ENCODE measurements at regions not wholly inside any gene's neighbourhood (a gene's known extent, or its start where the extent isn't known, plus 50 kb on each side); places are given as distances from the start of the nearest gene placed in this dataset.
"Not testable (repeated sequence)": the region's sequence is repeated elsewhere in the genome, so short reads cannot be mapped to it uniquely, and the experiment has no call there.

DNA sequence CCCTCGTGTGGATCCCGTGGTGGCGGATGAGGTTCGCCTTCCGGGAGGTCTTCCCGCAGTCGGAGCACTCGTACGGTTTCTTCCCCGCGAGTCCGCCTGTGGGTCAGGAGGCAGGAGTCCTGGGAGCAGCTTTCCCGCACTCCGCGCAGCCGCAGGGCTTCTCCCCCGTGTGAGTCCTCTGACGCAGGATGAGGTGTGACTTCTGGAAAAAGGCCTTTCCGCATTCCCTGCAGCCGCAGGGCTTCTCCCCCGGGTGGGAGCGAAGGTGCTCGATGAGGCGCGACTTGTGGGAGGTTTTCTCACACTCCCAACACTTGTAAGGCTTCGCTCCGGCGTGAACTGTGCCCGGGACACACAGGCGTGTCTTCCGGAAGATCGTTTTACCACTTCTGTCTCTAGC is 68.8 kb upstream of the WIPI2 start:
- DNase-seq (ENCODE audit: low spot score), result not testable (repeated sequence)

DNA sequence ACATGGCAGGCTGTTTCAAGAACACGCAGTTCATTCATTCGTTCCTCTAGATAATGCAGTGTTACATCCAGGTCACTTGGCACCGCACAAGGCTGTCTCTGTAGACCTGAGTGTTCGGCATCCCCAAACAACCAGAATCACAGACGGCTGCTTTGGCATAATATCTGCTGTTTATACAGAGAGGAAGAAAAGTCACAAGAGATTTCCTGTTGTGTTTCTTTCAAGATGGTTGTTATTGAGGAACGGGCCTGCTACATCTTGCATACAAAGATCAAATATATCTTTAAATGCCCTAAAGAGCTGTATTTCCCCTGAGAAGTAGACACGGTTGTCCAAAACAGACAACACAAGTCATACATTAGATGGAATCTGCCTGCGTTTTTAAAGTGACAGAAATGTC is 58.8 kb upstream of the WIPI2 start:
- DNase-seq (ENCODE audit: low spot score), result not testable (repeated sequence)

DNA sequence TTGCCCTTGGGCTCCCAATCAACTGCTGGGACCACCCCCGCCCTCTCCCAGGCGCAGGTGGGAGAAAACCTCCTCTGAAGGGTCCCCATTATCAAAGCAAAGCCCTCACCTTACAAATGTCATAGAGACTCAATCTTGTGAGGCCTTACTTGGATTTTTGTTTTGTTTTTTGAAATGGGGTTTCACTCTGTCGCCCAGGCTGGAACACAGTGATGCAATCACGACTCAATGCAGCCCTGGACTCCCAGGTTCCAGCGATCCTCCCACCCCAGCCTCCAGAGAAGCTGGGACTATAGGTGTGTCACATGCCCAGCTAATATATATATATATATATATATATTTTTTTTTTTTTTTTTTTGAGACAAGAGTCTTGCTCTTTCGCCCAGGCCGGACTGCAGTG is 57.5 kb upstream of the WIPI2 start:
- no peak for DNase-seq (ENCODE audit: low spot score)

DNA sequence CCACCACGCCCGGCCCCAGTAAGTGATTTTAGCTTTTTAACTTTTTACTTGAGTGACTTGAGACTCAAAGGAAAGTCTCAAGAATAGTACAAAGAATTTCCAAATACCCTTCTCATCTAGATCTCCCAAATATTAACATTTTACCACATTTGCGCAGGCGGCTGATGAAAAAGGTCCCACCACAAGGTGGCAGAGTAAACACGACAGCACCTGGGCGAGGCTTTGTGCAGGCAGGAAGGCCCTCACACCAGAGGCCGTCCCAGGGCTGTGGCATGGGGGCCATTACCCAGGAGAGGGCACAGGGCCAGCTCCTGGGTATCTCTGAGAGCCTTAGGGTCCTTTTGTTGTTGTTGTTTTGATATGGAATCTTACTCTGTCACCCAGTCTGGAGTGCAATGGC is 50.0 kb upstream of the WIPI2 start:
- peak; percentile 45 for DNase-seq (ENCODE audit: low spot score)

Data from SK-N-DZ (cell line).